ENCODE measurements at regions not wholly inside any gene's neighbourhood (a gene's known extent, or its start where the extent isn't known, plus 50 kb on each side); places are given as distances from the start of the nearest gene placed in this dataset.

GRCh38 chr12:104858611-104859543, 99.2 kb downstream of the SLC41A2 start:
- no peak for DNase-seq (ENCODE audit: low read depth)

- no peak for DNase-seq (ENCODE audit: low read depth)
These were observed 101.6 kb downstream of the SLC41A2 start for GRCh38 chr12:104856531-104856930.

- no peak for DNase-seq (ENCODE audit: low read depth)
These were observed 102.5 kb downstream of the SLC41A2 start for GRCh38 chr12:104855599-104855998.

- DNase-seq (ENCODE audit: low read depth) = no peak
These were observed 105.2 kb downstream of the SLC41A2 start for GRCh38 chr12:104852896-104853295.

- no peak for DNase-seq (ENCODE audit: low read depth)
These were observed 106.0 kb downstream of the SLC41A2 start for GRCh38 chr12:104852102-104852501.

- no peak for DNase-seq (ENCODE audit: low read depth)
These were observed 107.3 kb downstream of the SLC41A2 start for GRCh38 chr12:104850781-104851180.

- no peak for DNase-seq (ENCODE audit: low read depth)
These were observed 111.9 kb downstream of the SLC41A2 start for GRCh38 chr12:104846056-104846767.

- DNase-seq (ENCODE audit: low read depth) = no peak
These were observed 114.0 kb downstream of the SLC41A2 start for GRCh38 chr12:104844123-104844522.

- DNase-seq (ENCODE audit: low read depth) = no peak
These were observed 117.8 kb downstream of the SLC41A2 start for GRCh38 chr12:104840262-104840661.

- DNase-seq (ENCODE audit: low read depth) = no peak
These were observed 122.8 kb downstream of the SLC41A2 start for GRCh38 chr12:104835317-104835716.

- DNase-seq (ENCODE audit: low read depth) = no peak
These were observed 123.5 kb downstream of the SLC41A2 start for GRCh38 chr12:104834607-104835006.

- no peak for DNase-seq (ENCODE audit: low read depth)
These were observed 124.3 kb downstream of the SLC41A2 start for GRCh38 chr12:104833756-104834155.

- no peak for DNase-seq (ENCODE audit: low read depth)
These were observed 130.1 kb downstream of the SLC41A2 start for GRCh38 chr12:104828015-104828414.

- DNase-seq (ENCODE audit: low read depth) = no peak
These were observed 130.5 kb downstream of the SLC41A2 start for GRCh38 chr12:104827587-104827986.

- no peak for DNase-seq (ENCODE audit: low read depth)
These were observed 132.7 kb downstream of the SLC41A2 start for GRCh38 chr12:104825408-104825807.

- no peak for DNase-seq (ENCODE audit: low read depth)
These were observed 134.1 kb downstream of the SLC41A2 start for GRCh38 chr12:104823985-104824461.

- no peak for DNase-seq (ENCODE audit: low read depth)
These were observed 135.1 kb downstream of the SLC41A2 start for GRCh38 chr12:104822941-104823340.

GRCh38 chr12:104816845-104817503, 141.1 kb downstream of the SLC41A2 start:
- DNase-seq (ENCODE audit: low read depth) = no peak

GRCh38 chr12:104815935-104816334, 142.2 kb downstream of the SLC41A2 start:
- no peak for DNase-seq (ENCODE audit: low read depth)

- no peak for DNase-seq (ENCODE audit: low read depth)
These were observed 143.1 kb downstream of the SLC41A2 start for GRCh38 chr12:104814944-104815343.

Measured in HS-27A (cell line).